ENCODE measurements at regions not wholly inside any gene's neighbourhood (a gene's known extent, or its start where the extent isn't known, plus 50 kb on each side); places are given as distances from the start of the nearest gene placed in this dataset.

DNA sequence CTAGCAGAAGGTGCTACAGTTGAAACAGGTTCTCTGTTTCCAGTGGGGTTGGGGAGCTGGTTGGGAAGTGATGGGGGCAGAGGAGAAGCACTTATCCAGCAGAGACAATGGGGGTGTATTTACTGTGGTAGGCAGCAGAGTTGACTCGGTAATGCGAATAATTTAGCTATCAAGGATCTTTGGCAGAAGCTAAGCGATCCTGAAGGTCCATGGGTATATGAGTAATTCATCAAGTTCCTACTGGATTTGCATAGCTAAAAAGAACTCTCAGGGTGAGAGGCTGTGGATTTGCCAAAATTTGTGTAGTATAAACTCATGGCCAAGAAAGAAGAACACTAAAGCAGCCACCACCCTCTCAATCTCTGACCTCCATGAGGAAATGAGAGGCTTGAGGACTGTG lies 61.2 kb upstream of the EGFLAM start:
- Histone ChIP-seq H3K9me3 (ENCODE audit: control insufficient read depth, insufficient read depth, low read length) (no peaks in the 10 kb centered on the region), H4K20me1 (ENCODE audit: control insufficient read depth, insufficient read depth, low read depth, low read length) (no peaks in the 10 kb centered on the region), H3K27me3 (ENCODE audit: control insufficient read depth, low read length) (peaks cover 6% of the 10 kb centered on the region), H3K27ac (ENCODE audit: low read depth, low read length) (no peak overlapping the region), H3K36me3 (ENCODE audit: control insufficient read depth, low read length) (no peaks in the 10 kb centered on the region), H3K4me3 (ENCODE audit: low read length) (no peak overlapping the region), H3F3A (ENCODE audit: control insufficient read depth, insufficient read depth) (no peaks in the 10 kb centered on the region), H3K4me2 (ENCODE audit: low read length) (no peak overlapping the region), H3K9me2 (replicated peaks; ENCODE audit: control insufficient read depth, low read length) (no peaks in the 10 kb centered on the region), H3K4me1 (ENCODE audit: control insufficient read depth, low read length) (no peaks in the 10 kb centered on the region), H3K79me2 (ENCODE audit: control insufficient read depth, low read length) (no peaks in the 10 kb centered on the region)
- TF ChIP-seq, protein P1, sequence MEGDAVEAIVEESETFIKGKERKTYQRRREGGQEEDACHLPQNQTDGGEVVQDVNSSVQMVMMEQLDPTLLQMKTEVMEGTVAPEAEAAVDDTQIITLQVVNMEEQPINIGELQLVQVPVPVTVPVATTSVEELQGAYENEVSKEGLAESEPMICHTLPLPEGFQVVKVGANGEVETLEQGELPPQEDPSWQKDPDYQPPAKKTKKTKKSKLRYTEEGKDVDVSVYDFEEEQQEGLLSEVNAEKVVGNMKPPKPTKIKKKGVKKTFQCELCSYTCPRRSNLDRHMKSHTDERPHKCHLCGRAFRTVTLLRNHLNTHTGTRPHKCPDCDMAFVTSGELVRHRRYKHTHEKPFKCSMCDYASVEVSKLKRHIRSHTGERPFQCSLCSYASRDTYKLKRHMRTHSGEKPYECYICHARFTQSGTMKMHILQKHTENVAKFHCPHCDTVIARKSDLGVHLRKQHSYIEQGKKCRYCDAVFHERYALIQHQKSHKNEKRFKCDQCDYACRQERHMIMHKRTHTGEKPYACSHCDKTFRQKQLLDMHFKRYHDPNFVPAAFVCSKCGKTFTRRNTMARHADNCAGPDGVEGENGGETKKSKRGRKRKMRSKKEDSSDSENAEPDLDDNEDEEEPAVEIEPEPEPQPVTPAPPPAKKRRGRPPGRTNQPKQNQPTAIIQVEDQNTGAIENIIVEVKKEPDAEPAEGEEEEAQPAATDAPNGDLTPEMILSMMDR (IDR thresholded peaks at IDR 0.05; ENCODE audit: low read depth, low read length, poor library complexity, severe bottlenecking): no peak
- no peak for TF ChIP-seq EZH2phosphoT487 (IDR thresholded peaks at IDR 0.05; ENCODE audit: borderline replicate concordance, low read length)

GRCh38 chr5:38193015-38193581 lies 65.3 kb upstream of the EGFLAM start:
- Histone ChIP-seq H3K4me2 (ENCODE audit: low read length) (no peak overlapping the region), H3K27me3 (ENCODE audit: control insufficient read depth, low read length) (peaks cover 6% of the 10 kb centered on the region), H3F3A (ENCODE audit: control insufficient read depth, insufficient read depth) (no peaks in the 10 kb centered on the region), H4K20me1 (ENCODE audit: control insufficient read depth, insufficient read depth, low read depth, low read length) (no peaks in the 10 kb centered on the region), H3K36me3 (ENCODE audit: control insufficient read depth, low read length) (no peaks in the 10 kb centered on the region), H3K9me3 (ENCODE audit: control insufficient read depth, insufficient read depth, low read length) (no peaks in the 10 kb centered on the region), H3K27ac (ENCODE audit: low read depth, low read length) (no peak overlapping the region), H3K79me2 (ENCODE audit: control insufficient read depth, low read length) (no peaks in the 10 kb centered on the region), H3K4me3 (ENCODE audit: low read length) (no peak overlapping the region), H3K9me2 (replicated peaks; ENCODE audit: control insufficient read depth, low read length) (no peaks in the 10 kb centered on the region), H3K4me1 (ENCODE audit: control insufficient read depth, low read length) (no peaks in the 10 kb centered on the region)
- TF ChIP-seq EZH2phosphoT487 (IDR thresholded peaks at IDR 0.05; ENCODE audit: borderline replicate concordance, low read length): no peak
- TF ChIP-seq, protein P1 (IDR thresholded peaks at IDR 0.05; ENCODE audit: low read depth, low read length, poor library complexity, severe bottlenecking): peak; percentile 88

DNA sequence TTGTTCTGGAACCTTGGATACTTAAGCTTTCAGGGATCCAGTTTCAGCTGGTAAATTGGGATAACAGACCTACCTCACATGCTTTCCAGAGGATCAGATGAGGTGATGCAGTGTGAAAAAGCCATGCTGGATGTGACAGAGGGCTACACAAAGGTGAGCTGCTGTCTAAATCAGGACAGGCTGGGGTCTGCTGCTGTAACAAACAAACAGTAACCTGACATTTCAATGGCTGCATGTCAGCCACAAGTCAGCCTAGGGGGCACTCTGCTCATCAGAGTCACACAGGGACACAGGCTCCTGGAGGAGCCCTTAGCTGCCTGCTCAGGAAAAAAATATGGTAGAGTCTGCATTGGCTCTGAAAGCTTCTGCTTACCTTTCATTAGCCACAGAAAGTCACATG lies 66.7 kb upstream of the EGFLAM start:
- Histone ChIP-seq H3K79me2 (ENCODE audit: control insufficient read depth, low read length) (no peaks in the 10 kb centered on the region), H3K4me1 (ENCODE audit: control insufficient read depth, low read length) (no peaks in the 10 kb centered on the region), H3K27ac (ENCODE audit: low read depth, low read length) (no peak overlapping the region), H3K27me3 (ENCODE audit: control insufficient read depth, low read length) (peaks cover 6% of the 10 kb centered on the region), H3F3A (ENCODE audit: control insufficient read depth, insufficient read depth) (no peaks in the 10 kb centered on the region), H3K4me2 (ENCODE audit: low read length) (no peak overlapping the region), H3K4me3 (ENCODE audit: low read length) (no peak overlapping the region), H3K9me2 (replicated peaks; ENCODE audit: control insufficient read depth, low read length) (no peaks in the 10 kb centered on the region), H3K9me3 (ENCODE audit: control insufficient read depth, insufficient read depth, low read length) (no peaks in the 10 kb centered on the region), H4K20me1 (ENCODE audit: control insufficient read depth, insufficient read depth, low read depth, low read length) (no peaks in the 10 kb centered on the region), H3K36me3 (ENCODE audit: control insufficient read depth, low read length) (no peaks in the 10 kb centered on the region)
- no peak for TF ChIP-seq EZH2phosphoT487 (IDR thresholded peaks at IDR 0.05; ENCODE audit: borderline replicate concordance, low read length)
- TF ChIP-seq, protein P1 (IDR thresholded peaks at IDR 0.05; ENCODE audit: low read depth, low read length, poor library complexity, severe bottlenecking): no peak

All from DOHH2 (cell line).